Thyroid gland (tissue), 4 donors: ENCODE measurements at regions not wholly inside any gene's neighbourhood (a gene's known extent, or its start where the extent isn't known, plus 50 kb on each side); places are given as distances from the start of the nearest gene placed in this dataset.

Source experiments
- DNase-seq, 2 donors: peaks; one replicate each; pipeline ENCODE4 v3.0.0-alpha.2; 2019
- H3K27ac ChIP-seq, 3 donors: fragments of 200-600 bp; sonication (generic); 1 replicate in 2 of 3; 2 replicates in 1 of 3; pipeline ENCODE4 v1.5.1; 2016 to 2019; ENCODE audit warnings: mild to moderate bottlenecking in 1 of 3, moderate library complexity in 1 of 3
- H3K27me3 ChIP-seq: fragments of 200-600 bp; sonication (generic); one replicate; pipeline ENCODE4 v1.5.1; 2019
- H3K36me3 ChIP-seq, 2 donors: fragments of 200-600 bp; sonication (generic); one replicate each; pipeline ENCODE4 v1.5.1; 2016 to 2019
- H3K4me1 ChIP-seq, 2 donors: fragments of 200-600 bp; sonication (generic); one replicate each; pipeline ENCODE4 v1.5.1; 2017 to 2019
- H3K4me3 ChIP-seq, 3 donors: fragments of 200-600 bp; sonication (generic); replicated peaks in 1 of 3; 1 replicate in 2 of 3; 2 replicates in 1 of 3; pipeline ENCODE4 v1.5.1; 2016; ENCODE audit warnings: mild to moderate bottlenecking in 1 of 3
- H3K9me3 ChIP-seq: fragments of 200-600 bp; sonication (generic); one replicate; pipeline ENCODE4 v1.5.1; 2017
- CTCF ChIP-seq, 6 experiments: fragments of 200-600 bp in 3 of 6; fragments of 450-650 bp in 3 of 6; sonication (generic) in 3 of 6; IDR thresholded peaks; one replicate each; pipeline ENCODE4 v1.5.1; 2016 to 2019; ENCODE audit warnings: antibody characterized with exemption in 6 of 6, mild to moderate bottlenecking in 2 of 6, inconsistent platforms in 1 of 6, moderate library complexity in 1 of 6
- POLR2A ChIP-seq, 2 donors: fragments of 450-650 bp; IDR thresholded peaks; one replicate each; pipeline ENCODE4 v1.6.1; 2017; ENCODE audit warnings: antibody characterized with exemption in 2 of 2, mild to moderate bottlenecking in 2 of 2, moderate library complexity in 1 of 2
- WGBS, 2 donors: methylation state at CpG; one replicate each; pipeline ENCODE4 v1.1.5; 2017; 5-methylcytosine and 5-hydroxymethylcytosine counted together
- intact Hi-C: fragments of 100-400 bp; cut with DNase I; formaldehyde crosslinking; loops from one replicate; pipeline ENCODE4 v1.15.1; 2023

DNA sequence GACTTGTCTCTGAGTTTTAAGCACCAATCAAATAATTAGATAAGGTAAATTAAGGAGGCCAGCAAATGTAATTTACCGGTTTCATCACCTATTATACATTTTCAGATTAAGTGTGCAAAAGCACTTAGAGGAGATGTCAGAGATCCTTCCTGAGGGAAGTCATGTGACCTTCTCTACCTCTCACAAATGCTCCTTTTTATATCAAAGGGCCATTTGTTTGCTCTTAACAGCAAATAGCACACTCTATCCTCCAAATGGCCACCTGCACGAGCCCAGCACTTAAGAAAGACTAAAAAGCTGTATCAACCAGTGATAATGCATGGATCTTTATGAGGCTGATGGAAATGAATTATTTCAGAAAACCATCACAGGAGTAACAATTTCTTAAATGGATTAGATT is 149.4 kb downstream of the ELOVL4 start:
- Histone ChIP-seq H3K9me3 (no peaks in the 10 kb centered on the region), H3K36me3 (no peaks in the 10 kb centered on the region), H3K27ac (no peak overlapping the region), H3K27me3 (no peaks in the 10 kb centered on the region), H3K4me3 (no peak overlapping the region), H3K4me1 (no peaks in the 10 kb centered on the region)
- TF ChIP-seq POLR2A (IDR thresholded peaks at IDR 0.05) = no peak
- no peak for TF ChIP-seq CTCF (IDR thresholded peaks at IDR 0.05)
- 76 to 79% methylated on average over 2 of the region's 2 CpGs for WGBS, 2 donors
- intact Hi-C loops = no loop called here
- DNase-seq = no peak

DNA sequence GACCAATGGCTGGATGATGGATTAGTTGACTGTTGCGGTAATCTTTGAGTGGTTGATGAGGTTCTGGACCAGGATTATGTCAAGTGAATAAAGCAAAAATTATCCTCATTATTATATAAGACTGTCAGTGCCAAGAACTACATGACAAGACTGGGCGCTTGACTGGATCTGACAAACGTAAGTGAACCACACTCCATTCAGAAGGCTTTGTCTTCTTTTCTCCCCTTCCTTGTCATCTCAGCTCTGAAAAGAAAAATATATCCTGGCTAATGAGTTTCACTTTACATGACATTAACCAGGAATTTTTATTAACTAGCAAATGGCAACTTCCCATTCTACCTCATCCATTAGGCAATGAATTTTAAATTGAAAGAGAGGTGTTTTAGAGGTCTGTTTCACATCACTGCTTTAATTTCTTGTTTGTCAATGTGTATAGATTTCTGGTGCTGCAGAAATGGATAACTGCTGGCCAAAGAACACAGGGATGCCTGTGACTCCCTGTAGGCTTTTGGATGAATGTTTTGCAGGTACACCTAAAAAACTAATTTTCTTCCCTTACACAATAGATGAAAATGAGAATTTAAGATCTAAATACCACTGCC is 150.1 kb downstream of the ELOVL4 start:
- no peaks in the 10 kb centered on the region for H3K36me3 ChIP-seq

DNA sequence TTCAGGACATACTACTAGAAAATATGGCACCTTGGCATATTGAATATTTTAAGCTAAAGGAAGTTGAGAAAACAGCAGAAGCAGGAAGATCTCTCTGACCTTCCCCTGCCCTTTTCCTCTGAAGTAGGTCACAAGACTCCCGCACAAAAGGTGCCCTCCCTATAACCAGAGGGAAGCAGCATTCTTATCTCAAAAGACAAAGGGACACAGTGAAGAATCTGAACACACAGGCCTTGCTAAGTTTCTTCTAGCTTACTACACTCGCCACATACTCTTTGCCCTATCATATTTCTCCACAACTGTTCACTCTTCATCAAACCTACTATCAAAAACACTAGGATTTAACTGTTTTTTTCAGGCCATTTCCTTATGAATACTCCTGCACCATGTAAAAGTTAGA is 151.2 kb downstream of the ELOVL4 start:
- no peaks in the 10 kb centered on the region for H3K9me3 ChIP-seq
- no peak for TF ChIP-seq CTCF (IDR thresholded peaks at IDR 0.05)
- H3K36me3 ChIP-seq = no peaks in the 10 kb centered on the region
- DNase-seq = no peak
- 75 to 83% methylated on average over 2 of the region's 2 CpGs for WGBS, 2 donors
- intact Hi-C loops = no loop called here
- H3K27ac ChIP-seq = no peak overlapping the region
- no peaks in the 10 kb centered on the region for H3K4me1 ChIP-seq
- no peaks in the 10 kb centered on the region for H3K27me3 ChIP-seq
- no peak overlapping the region for H3K4me3 ChIP-seq

More for the DNA sequence above, 150.1 kb downstream of the ELOVL4 start:
- TF ChIP-seq POLR2A (IDR thresholded peaks at IDR 0.05) = no peak
- TF ChIP-seq CTCF (IDR thresholded peaks at IDR 0.05) = no peak
- H3K4me3 ChIP-seq = no peak overlapping the region
- no peak overlapping the region for H3K27ac ChIP-seq
- intact Hi-C loops = no loop called here
- no peak for DNase-seq
- H3K4me1 ChIP-seq = no peaks in the 10 kb centered on the region
- no peaks in the 10 kb centered on the region for H3K9me3 ChIP-seq
- WGBS, 2 donors = 88 to 94% methylated on average over 3 of the region's 3 CpGs
- H3K27me3 ChIP-seq = no peaks in the 10 kb centered on the region

DNA sequence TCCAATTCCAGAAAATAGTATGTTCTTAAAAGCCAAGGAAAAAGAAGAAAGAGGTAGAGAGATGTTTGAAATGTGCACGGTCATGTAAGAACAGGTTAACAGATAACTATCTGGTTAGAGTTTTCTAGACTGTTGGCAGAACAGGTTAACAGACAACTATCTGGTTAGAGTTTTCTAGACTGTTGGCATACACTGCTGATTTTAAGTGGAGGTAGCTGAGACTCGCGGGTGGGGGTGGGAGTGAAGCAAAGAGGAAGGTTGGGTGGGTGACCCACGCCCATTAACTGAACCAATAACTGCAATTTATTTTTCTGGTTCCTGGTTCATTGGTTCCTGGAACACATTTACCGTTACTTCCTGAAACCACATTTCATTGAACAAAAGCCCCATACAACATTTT is 157.5 kb downstream of the ELOVL4 start:
- no peaks in the 10 kb centered on the region for H3K36me3 ChIP-seq
- WGBS, 2 donors = 89 to 94% methylated on average over 5 of the region's 5 CpGs
- H3K27me3 ChIP-seq = no peaks in the 10 kb centered on the region
- TF ChIP-seq CTCF (IDR thresholded peaks at IDR 0.05) (no peak), POLR2A (IDR thresholded peaks at IDR 0.05) (no peak)
- H3K4me3 ChIP-seq = no peak overlapping the region
- no peak overlapping the region for H3K27ac ChIP-seq
- no peaks in the 10 kb centered on the region for H3K4me1 ChIP-seq
- intact Hi-C loops = no loop called here
- no peak for DNase-seq
- H3K9me3 ChIP-seq = no peaks in the 10 kb centered on the region

DNA sequence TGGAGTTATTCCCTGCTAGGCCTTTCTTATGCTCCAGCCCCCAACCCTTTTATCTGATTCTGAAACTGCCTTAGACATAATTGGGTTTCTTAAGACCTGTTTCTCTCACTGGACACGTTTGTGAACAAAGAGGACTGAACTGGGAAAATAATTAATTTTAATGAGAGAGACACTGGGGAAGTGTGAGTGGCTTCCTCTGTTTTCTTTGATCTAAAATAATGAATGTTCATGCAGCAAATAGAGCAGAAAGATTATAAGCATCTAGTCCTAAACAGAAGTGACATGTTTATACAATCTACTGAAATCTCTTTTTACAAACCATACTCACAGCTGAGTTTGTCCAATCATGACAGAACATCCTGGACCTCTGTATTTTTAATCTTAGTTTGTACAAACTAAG is 157.6 kb downstream of the SH3BGRL2 start:
- WGBS, 2 donors = 36 to 44% methylated on average over 1 of the region's 1 CpG
- DNase-seq = no peak

More for the DNA sequence above, 157.6 kb downstream of the SH3BGRL2 start:
- Histone ChIP-seq H3K27ac (no peak overlapping the region), H3K4me1 (no peaks in the 10 kb centered on the region), H3K27me3 (no peaks in the 10 kb centered on the region), H3K9me3 (no peaks in the 10 kb centered on the region), H3K36me3 (no peaks in the 10 kb centered on the region), H3K4me3 (no peak overlapping the region)
- TF ChIP-seq POLR2A (IDR thresholded peaks at IDR 0.05) (no peak), CTCF (IDR thresholded peaks at IDR 0.05) (no peak)
- intact Hi-C loops = no loop called here
